Activated CD8-positive, alpha-beta memory T cell treated with anti-CD3 and anti-CD28 coated beads, Interleukin-2, amount 10 ng/mL, durations not matched to agents 7 days and 5 days (primary cell): ENCODE measurements at regions not wholly inside any gene's neighbourhood (a gene's known extent, or its start where the extent isn't known, plus 50 kb on each side); places are given as distances from the start of the nearest gene placed in this dataset.

Experiments
- ATAC-seq: fragments of 150-1000 bp; cut with Tn5 transposase; one replicate; pipeline ENCODE4 v1.10.0; 2021; ENCODE audit warnings: moderate library complexity
- CTCF ChIA-PET: fragments of 350-600 bp; sonication (Branson Sonifier 250); formaldehyde crosslinking; loops from one replicate; lab custom pipeline; 2021; ENCODE audit warnings: antibody characterized with exemption; lab: Charles Lee
- DNase-seq: peaks from one replicate; pipeline ENCODE4 v3.0.0-alpha.2; 2020
- H3K27ac Mint-ChIP-seq: one replicate; pipeline ENCODE4 v1.8.0; 2021; ENCODE audit warnings: mild to moderate bottlenecking, mixed read lengths
- H3K27me3 Mint-ChIP-seq: one replicate; pipeline ENCODE4 v1.8.0; 2021; ENCODE audit warnings: mixed read lengths
- H3K36me3 Mint-ChIP-seq: one replicate; pipeline ENCODE4 v1.8.0; 2021; ENCODE audit warnings: mild to moderate bottlenecking, mixed read lengths
- H3K4me1 Mint-ChIP-seq: one replicate; pipeline ENCODE4 v1.8.0; 2021; ENCODE audit warnings: mixed read lengths
- H3K4me3 Mint-ChIP-seq: one replicate; pipeline ENCODE4 v1.8.0; 2021; ENCODE audit warnings: mild to moderate bottlenecking, moderate library complexity, mixed read lengths
- H3K9me3 Mint-ChIP-seq: one replicate; pipeline ENCODE4 v1.8.0; 2022; ENCODE audit warnings: low read depth, mixed read lengths

- Mint-ChIP-seq H3K27ac (no peak overlapping the region), H3K27me3 (no peaks in the 10 kb centered on the region), H3K9me3 (peaks cover 3% of the 10 kb centered on the region), H3K4me1 (no peaks in the 10 kb centered on the region), H3K36me3 (no peaks in the 10 kb centered on the region), H3K4me3 (no peak overlapping the region)
- DNase-seq, result no peak
- no peak for ATAC-seq
- CTCF ChIA-PET, result no interaction called here
Observed at GRCh38 chr10:55378196-55378595, 577.2 kb upstream of the PCDH15 start.

- no peak for ATAC-seq
- no peak overlapping the region for H3K27ac Mint-ChIP-seq
- H3K4me3 Mint-ChIP-seq, result no peak overlapping the region
- H3K36me3 Mint-ChIP-seq, result no peaks in the 10 kb centered on the region
- no peaks in the 10 kb centered on the region for H3K27me3 Mint-ChIP-seq
- H3K9me3 Mint-ChIP-seq, result peaks cover 3% of the 10 kb centered on the region
- H3K4me1 Mint-ChIP-seq, result no peaks in the 10 kb centered on the region
- CTCF ChIA-PET, result no interaction called here
- no peak for DNase-seq
Observed at GRCh38 chr10:55374917-55375316, 573.9 kb upstream of the PCDH15 start.

GRCh38 chr10:55374060-55374459 is 573.0 kb upstream of the PCDH15 start:
- Mint-ChIP-seq H3K27ac (no peak overlapping the region), H3K9me3 (peaks cover 3% of the 10 kb centered on the region), H3K27me3 (no peaks in the 10 kb centered on the region), H3K4me3 (no peak overlapping the region), H3K36me3 (no peaks in the 10 kb centered on the region), H3K4me1 (no peaks in the 10 kb centered on the region)
- ATAC-seq (no peak), DNase-seq (no peak)
- CTCF ChIA-PET, result no interaction called here

DNA sequence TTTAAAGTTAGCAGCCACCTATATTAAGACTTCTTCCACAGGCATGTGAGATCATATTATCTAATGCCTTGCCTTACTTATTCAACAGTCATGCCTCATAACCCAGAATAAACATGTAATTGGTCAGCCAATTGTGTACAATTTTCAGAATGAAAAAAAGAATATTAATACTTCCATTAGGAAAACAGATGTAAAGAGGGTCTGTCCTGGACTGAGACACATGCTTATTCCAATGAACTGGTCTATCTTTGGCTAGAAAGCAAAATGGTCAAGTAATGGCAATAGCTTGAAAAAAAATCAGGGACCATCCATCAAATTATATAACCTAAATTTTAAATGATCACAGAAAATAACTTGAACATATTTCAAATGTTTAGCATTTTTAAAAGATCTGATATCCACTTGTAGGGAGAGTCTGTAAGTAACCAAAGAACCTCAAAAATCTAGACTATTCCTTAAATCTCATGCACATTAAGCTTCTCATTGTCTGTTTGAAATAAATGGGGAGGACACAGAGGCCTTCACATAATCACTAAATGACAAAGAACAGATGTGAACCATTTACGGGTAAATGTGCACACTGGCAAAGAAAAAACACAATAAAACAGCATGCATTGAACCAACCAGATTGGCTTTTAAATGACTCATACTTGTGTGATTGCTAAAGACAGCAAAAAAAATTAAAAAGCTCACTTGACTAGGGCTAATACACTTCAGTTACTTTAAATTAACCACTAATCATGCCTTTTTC is 568.8 kb upstream of the PCDH15 start:
- CTCF ChIA-PET, result no interaction called here
- ATAC-seq, result no peak
- Mint-ChIP-seq H3K27ac (no peak overlapping the region), H3K27me3 (no peaks in the 10 kb centered on the region), H3K4me1 (no peaks in the 10 kb centered on the region), H3K36me3 (no peaks in the 10 kb centered on the region), H3K9me3 (peaks cover 3% of the 10 kb centered on the region), H3K4me3 (no peak overlapping the region)
- DNase-seq, result no peak

GRCh38 chr10:55368467-55368866 is 567.4 kb upstream of the PCDH15 start:
- Mint-ChIP-seq H3K27me3 (no peaks in the 10 kb centered on the region), H3K9me3 (peaks cover 2% of the 10 kb centered on the region), H3K27ac (no peak overlapping the region), H3K4me1 (no peaks in the 10 kb centered on the region), H3K36me3 (no peaks in the 10 kb centered on the region), H3K4me3 (no peak overlapping the region)
- ATAC-seq, result no peak
- CTCF ChIA-PET, result no interaction called here
- no peak for DNase-seq

DNA sequence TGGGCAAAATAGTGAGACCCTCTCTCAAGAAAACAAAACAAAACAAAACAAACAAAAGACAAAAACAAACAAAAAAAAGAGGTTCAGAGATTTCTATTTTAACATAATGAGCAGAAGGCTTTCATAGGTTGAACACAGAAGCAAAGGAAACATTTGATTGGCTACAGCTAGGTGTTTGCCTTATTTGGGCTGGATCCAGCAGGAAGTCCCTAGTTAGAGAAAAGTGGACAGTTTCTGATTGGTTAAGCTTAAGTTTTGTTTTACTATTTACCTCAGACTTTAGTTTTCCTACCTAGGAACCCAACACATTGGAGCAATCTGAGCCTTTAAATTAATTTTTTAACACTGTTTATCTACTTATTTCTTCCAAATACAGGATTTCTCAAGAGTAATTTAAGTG is 566.5 kb upstream of the PCDH15 start:
- Mint-ChIP-seq H3K27ac (no peak overlapping the region), H3K36me3 (no peaks in the 10 kb centered on the region), H3K27me3 (no peaks in the 10 kb centered on the region), H3K9me3 (no peaks in the 10 kb centered on the region), H3K4me1 (no peaks in the 10 kb centered on the region), H3K4me3 (no peak overlapping the region)
- ATAC-seq (no peak), DNase-seq (no peak)
- CTCF ChIA-PET, result no interaction called here

- no peak for ATAC-seq
- H3K27ac Mint-ChIP-seq, result no peak overlapping the region
- no peaks in the 10 kb centered on the region for H3K4me1 Mint-ChIP-seq
- CTCF ChIA-PET, result no interaction called here
- no peaks in the 10 kb centered on the region for H3K36me3 Mint-ChIP-seq
- no peaks in the 10 kb centered on the region for H3K27me3 Mint-ChIP-seq
- H3K9me3 Mint-ChIP-seq, result peaks cover 7% of the 10 kb centered on the region
- no peak for DNase-seq
- H3K4me3 Mint-ChIP-seq, result no peak overlapping the region
Observed at GRCh38 chr10:55358539-55358938, 557.5 kb upstream of the PCDH15 start.

GRCh38 chr10:55353414-55353813 is 552.4 kb upstream of the PCDH15 start:
- ATAC-seq, result no peak
- H3K27ac Mint-ChIP-seq, result no peak overlapping the region
- no peaks in the 10 kb centered on the region for H3K36me3 Mint-ChIP-seq
- CTCF ChIA-PET, result no interaction called here
- no peaks in the 10 kb centered on the region for H3K27me3 Mint-ChIP-seq
- peaks cover 14% of the 10 kb centered on the region for H3K9me3 Mint-ChIP-seq
- no peak for DNase-seq
- H3K4me3 Mint-ChIP-seq, result no peak overlapping the region
- H3K4me1 Mint-ChIP-seq, result no peaks in the 10 kb centered on the region

- H3K27ac Mint-ChIP-seq, result no peak overlapping the region
- H3K4me1 Mint-ChIP-seq, result no peaks in the 10 kb centered on the region
- H3K4me3 Mint-ChIP-seq, result no peak overlapping the region
- CTCF ChIA-PET, result no interaction called here
- no peaks in the 10 kb centered on the region for H3K27me3 Mint-ChIP-seq
- no peaks in the 10 kb centered on the region for H3K36me3 Mint-ChIP-seq
- H3K9me3 Mint-ChIP-seq, result peaks cover 14% of the 10 kb centered on the region
- ATAC-seq (no peak), DNase-seq (no peak)
Observed at GRCh38 chr10:55351431-55351830, 550.4 kb upstream of the PCDH15 start.

DNA sequence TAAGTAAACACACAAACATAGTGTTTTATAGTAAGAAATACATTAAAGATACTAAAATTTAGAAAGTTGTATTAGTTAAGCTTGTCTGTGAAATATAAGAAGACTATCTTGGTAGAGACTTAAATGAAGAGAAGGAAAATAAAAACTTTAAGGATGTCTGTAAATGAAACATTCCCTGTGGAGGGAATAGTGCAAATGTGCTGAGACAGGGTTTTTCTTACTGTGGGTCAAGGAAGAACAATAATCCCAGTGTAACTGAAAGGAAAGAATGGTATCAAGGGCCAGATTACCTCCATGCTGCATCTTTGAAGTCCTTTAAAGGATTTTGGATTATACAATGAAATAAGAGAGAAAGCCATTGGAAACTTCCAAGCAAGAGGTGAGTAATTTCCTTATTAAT is 547.5 kb upstream of the PCDH15 start:
- CTCF ChIA-PET, result no interaction called here
- ATAC-seq (no peak), DNase-seq (no peak)
- Mint-ChIP-seq H3K27ac (no peak overlapping the region), H3K36me3 (no peaks in the 10 kb centered on the region), H3K4me1 (no peaks in the 10 kb centered on the region), H3K4me3 (no peak overlapping the region), H3K9me3 (peaks cover 13% of the 10 kb centered on the region), H3K27me3 (no peaks in the 10 kb centered on the region)

DNA sequence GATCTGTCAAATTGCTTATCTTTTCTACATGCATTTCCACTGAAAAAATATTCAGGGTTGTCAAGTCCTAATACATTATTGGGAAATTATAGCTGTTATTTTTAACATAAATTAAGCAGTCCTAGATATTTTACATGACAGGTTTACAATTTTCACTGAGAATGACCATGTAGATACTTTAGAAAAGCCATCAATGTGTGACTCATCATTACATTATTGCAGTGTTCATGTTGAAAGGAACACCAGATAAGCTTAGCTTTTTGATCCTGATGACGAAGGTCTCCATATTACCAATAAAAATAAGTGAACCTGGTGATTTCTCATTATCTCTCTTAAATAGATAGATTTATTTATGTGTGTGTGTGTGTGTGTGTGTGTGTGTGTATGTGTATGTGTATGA is 529.5 kb upstream of the PCDH15 start:
- H3K27ac Mint-ChIP-seq, result no peak overlapping the region
- DNase-seq, result no peak
- H3K9me3 Mint-ChIP-seq, result peaks cover 4% of the 10 kb centered on the region
- H3K4me3 Mint-ChIP-seq, result no peak overlapping the region
- no peaks in the 10 kb centered on the region for H3K27me3 Mint-ChIP-seq
- CTCF ChIA-PET, result no interaction called here
- no peaks in the 10 kb centered on the region for H3K4me1 Mint-ChIP-seq
- no peak for ATAC-seq
- H3K36me3 Mint-ChIP-seq, result no peaks in the 10 kb centered on the region

GRCh38 chr10:55329796-55330195 is 528.8 kb upstream of the PCDH15 start:
- no peaks in the 10 kb centered on the region for H3K27me3 Mint-ChIP-seq
- CTCF ChIA-PET, result no interaction called here
- no peak overlapping the region for H3K4me3 Mint-ChIP-seq
- no peaks in the 10 kb centered on the region for H3K36me3 Mint-ChIP-seq
- ATAC-seq (no peak), DNase-seq (no peak)
- no peaks in the 10 kb centered on the region for H3K4me1 Mint-ChIP-seq
- H3K27ac Mint-ChIP-seq, result no peak overlapping the region
- H3K9me3 Mint-ChIP-seq, result peaks cover 6% of the 10 kb centered on the region

DNA sequence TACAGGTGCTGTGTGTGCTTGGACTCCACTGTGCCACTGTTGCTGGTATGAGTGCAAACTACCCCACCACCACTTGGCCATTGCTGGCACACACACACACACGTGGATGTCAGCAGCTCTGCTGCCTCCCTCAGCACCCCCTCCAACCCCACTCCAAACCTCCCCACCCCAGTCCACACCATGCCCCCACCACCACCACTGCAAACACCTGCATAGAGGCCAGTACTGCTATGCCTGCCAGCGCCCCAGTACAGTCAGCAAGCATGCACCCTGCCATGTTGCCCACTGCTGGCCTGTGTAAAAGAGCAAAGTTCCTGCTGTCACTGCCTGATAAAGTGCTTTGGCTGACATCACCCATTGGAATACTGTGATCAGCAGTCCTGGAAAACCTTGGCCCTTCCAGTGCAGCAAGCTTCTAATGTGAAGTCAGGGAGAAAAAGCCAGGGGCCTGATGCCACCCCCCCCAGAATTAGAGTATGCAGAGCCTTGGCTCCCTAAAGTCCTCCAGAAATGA is 519.2 kb upstream of the PCDH15 start:
- Mint-ChIP-seq H3K4me3 (no peak overlapping the region), H3K27ac (no peak overlapping the region), H3K27me3 (no peaks in the 10 kb centered on the region), H3K9me3 (peaks cover 19% of the 10 kb centered on the region), H3K36me3 (no peaks in the 10 kb centered on the region), H3K4me1 (no peaks in the 10 kb centered on the region)
- DNase-seq (no peak), ATAC-seq (no peak)
- CTCF ChIA-PET, result no interaction called here

DNA sequence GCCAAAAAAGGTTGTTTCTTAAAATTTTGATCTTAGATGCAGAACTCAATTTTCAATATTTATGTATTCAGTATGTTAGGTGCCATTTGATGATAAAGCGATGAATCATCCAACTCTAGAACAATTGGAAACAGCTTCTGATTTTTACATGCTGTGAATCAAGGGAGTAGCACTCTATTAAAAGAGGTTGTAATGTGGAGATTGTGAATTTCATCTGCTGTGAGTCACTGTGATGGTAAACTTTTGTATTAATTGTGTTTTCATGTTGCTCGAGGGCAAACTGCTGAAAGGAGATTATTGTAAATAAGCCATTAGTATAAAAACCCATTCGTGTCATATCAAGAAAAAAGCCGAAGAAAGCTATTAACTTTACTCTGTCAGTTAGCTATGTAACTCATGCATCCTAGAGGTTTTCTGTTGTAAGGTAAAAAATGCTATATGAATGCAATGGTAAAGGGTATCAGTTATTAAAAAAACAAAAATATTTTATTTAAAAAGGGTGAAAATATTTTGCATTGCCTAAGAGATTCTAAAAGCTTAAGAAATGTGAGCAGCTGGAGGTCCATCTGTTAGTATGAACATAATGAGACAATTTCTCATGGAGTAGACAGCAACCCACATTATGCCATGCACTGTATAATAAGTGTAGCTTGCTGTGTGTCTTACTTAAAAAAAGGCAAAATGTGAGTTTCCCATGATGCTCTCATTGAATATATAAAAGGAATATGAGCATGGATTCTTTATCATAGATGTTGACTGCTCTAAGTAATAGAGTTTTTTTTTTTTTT is 511.0 kb upstream of the PCDH15 start:
- H3K27ac Mint-ChIP-seq, result no peak overlapping the region
- no peaks in the 10 kb centered on the region for H3K36me3 Mint-ChIP-seq
- no peak for ATAC-seq
- no peaks in the 10 kb centered on the region for H3K27me3 Mint-ChIP-seq
- CTCF ChIA-PET, result no interaction called here
- no peaks in the 10 kb centered on the region for H3K4me1 Mint-ChIP-seq
- H3K9me3 Mint-ChIP-seq, result peaks cover 8% of the 10 kb centered on the region
- DNase-seq, result no peak
- no peak overlapping the region for H3K4me3 Mint-ChIP-seq
